SU-DHL-6 (cell line): ENCODE measurements at regions not wholly inside any gene's neighbourhood (a gene's known extent, or its start where the extent isn't known, plus 50 kb on each side); places are given as distances from the start of the nearest gene placed in this dataset.

Source experiments
- H2AFZ ChIP-seq: fragments of 200-600 bp; sonication (generic); 2 replicates; pipeline ENCODE4 v1.6.1; 2014; ENCODE audit warnings: low read depth, mild to moderate bottlenecking, moderate library complexity, mixed read lengths, antibody characterized with exemption, low read length; ENCODE audit not compliant: severe bottlenecking
- H3F3A ChIP-seq: fragments of 200-600 bp; shearing (Covaris generic); 2 replicates; pipeline ENCODE4 v1.6.0; 2016; ENCODE audit warnings: antibody characterized with exemption, mild to moderate bottlenecking; ENCODE audit not compliant: insufficient read depth
- H3K27ac ChIP-seq: fragments of 200-600 bp; sonication (generic); 2 replicates; pipeline ENCODE4 v1.5.1; 2016; ENCODE audit warnings: low read depth, mild to moderate bottlenecking, low read length, moderate library complexity, mixed read lengths
- H3K27me3 ChIP-seq: fragments of 200-600 bp; sonication (generic), shearing (Covaris generic); 2 replicates; pipeline ENCODE4 v1.6.0; 2014; ENCODE audit warnings: mild to moderate bottlenecking, low read length
- H3K36me3 ChIP-seq: fragments of 200-600 bp; sonication (generic); 2 replicates; pipeline ENCODE4 v1.6.1; 2014; ENCODE audit warnings: mild to moderate bottlenecking, low read length, mixed read lengths
- H3K4me2 ChIP-seq: fragments of 300-600, 200-600 bp; shearing (Covaris generic), sonication (generic); 2 replicates; pipeline ENCODE4 v1.6.0; 2014; ENCODE audit warnings: low read length, low read depth, mild to moderate bottlenecking; ENCODE audit not compliant: poor library complexity, severe bottlenecking
- H3K4me3 ChIP-seq: fragments of 200-600 bp; sonication (generic); 2 replicates; pipeline ENCODE4 v1.5.1; 2014; ENCODE audit warnings: antibody characterized with exemption, low read length, mild to moderate bottlenecking, mixed read lengths; ENCODE audit not compliant: insufficient read depth, poor library complexity, severe bottlenecking
- H3K79me2 ChIP-seq: fragments of 200-600 bp; sonication (generic); 2 replicates; pipeline ENCODE4 v1.6.1; 2014; ENCODE audit warnings: mild to moderate bottlenecking, low read length, moderate library complexity; ENCODE audit not compliant: insufficient read depth
- H3K9ac ChIP-seq: fragments of 200-600 bp; sonication (generic); 2 replicates; pipeline ENCODE4 v1.7.0; 2014; ENCODE audit warnings: mild to moderate bottlenecking, low read length
- H3K9me2 ChIP-seq: fragments of 200-600 bp; sonication (generic); replicated peaks from 2 replicates; pipeline ENCODE4 v1.6.1; 2014; ENCODE audit warnings: low read length; ENCODE audit not compliant: insufficient read depth
- H3K9me3 ChIP-seq: fragments of 200-600 bp; sonication (generic); 2 replicates; pipeline ENCODE4 v1.6.1; 2014; ENCODE audit warnings: low read length, mixed read lengths; ENCODE audit not compliant: insufficient read depth
- H4K20me1 ChIP-seq: fragments of 200-600 bp; sonication (generic); 2 replicates; pipeline ENCODE4 v1.6.1; 2014; ENCODE audit warnings: low read depth, mild to moderate bottlenecking, antibody characterized with exemption, low read length, moderate library complexity, mixed read lengths
- EZH2phosphoT487 ChIP-seq: fragments of 200-600 bp; sonication (generic), shearing (Covaris generic); conservative IDR thresholded peaks from 2 replicates; pipeline ENCODE4 v1.6.1; 2018; ENCODE audit warnings: mild to moderate bottlenecking, antibody characterized with exemption, low read length, moderate library complexity, mixed read lengths
- TF ChIP-seq, protein P1 (sequence below): fragments of 200-600 bp; sonication (generic); IDR thresholded peaks from one replicate; pipeline ENCODE4 v1.5.1; 2017; ENCODE audit warnings: antibody characterized with exemption, mild to moderate bottlenecking, low read length, moderate library complexity; ENCODE audit not compliant: insufficient read depth, poor library complexity, severe bottlenecking

DNA sequence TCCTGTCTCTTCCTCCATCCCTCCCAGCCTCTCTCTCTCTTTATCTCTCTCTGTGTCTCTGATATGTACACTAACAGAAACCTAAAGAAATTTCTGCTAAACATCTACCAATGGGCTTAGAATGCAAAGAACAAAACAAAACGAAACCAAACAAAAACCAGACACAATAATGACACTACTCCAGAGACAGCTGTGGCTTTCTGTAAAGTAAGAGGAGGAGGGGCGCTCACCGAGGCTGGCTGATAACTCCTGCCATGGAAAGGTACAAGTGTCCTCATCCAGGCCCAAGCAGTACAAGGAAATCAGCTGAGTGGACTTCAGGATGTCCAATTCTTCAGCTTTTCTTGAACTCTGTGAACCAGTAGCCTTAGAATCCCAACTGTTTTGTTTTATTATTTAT is 70.4 kb upstream of the FZD8 start:
- Histone ChIP-seq H3K9me3 (no peaks in the 10 kb centered on the region), H3K9ac (no peak overlapping the region), H3K79me2 (no peaks in the 10 kb centered on the region), H3K27me3 (no peaks in the 10 kb centered on the region), H2AFZ (no peak overlapping the region), H3K27ac (no peak overlapping the region), H3F3A (no peaks in the 10 kb centered on the region), H3K4me2 (no peak overlapping the region), H3K4me3 (no peak overlapping the region), H4K20me1 (no peaks in the 10 kb centered on the region), H3K36me3 (no peaks in the 10 kb centered on the region), H3K9me2 (no peaks in the 10 kb centered on the region)
- no peak for TF ChIP-seq EZH2phosphoT487
- TF ChIP-seq, protein P1, sequence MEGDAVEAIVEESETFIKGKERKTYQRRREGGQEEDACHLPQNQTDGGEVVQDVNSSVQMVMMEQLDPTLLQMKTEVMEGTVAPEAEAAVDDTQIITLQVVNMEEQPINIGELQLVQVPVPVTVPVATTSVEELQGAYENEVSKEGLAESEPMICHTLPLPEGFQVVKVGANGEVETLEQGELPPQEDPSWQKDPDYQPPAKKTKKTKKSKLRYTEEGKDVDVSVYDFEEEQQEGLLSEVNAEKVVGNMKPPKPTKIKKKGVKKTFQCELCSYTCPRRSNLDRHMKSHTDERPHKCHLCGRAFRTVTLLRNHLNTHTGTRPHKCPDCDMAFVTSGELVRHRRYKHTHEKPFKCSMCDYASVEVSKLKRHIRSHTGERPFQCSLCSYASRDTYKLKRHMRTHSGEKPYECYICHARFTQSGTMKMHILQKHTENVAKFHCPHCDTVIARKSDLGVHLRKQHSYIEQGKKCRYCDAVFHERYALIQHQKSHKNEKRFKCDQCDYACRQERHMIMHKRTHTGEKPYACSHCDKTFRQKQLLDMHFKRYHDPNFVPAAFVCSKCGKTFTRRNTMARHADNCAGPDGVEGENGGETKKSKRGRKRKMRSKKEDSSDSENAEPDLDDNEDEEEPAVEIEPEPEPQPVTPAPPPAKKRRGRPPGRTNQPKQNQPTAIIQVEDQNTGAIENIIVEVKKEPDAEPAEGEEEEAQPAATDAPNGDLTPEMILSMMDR = no peak

DNA sequence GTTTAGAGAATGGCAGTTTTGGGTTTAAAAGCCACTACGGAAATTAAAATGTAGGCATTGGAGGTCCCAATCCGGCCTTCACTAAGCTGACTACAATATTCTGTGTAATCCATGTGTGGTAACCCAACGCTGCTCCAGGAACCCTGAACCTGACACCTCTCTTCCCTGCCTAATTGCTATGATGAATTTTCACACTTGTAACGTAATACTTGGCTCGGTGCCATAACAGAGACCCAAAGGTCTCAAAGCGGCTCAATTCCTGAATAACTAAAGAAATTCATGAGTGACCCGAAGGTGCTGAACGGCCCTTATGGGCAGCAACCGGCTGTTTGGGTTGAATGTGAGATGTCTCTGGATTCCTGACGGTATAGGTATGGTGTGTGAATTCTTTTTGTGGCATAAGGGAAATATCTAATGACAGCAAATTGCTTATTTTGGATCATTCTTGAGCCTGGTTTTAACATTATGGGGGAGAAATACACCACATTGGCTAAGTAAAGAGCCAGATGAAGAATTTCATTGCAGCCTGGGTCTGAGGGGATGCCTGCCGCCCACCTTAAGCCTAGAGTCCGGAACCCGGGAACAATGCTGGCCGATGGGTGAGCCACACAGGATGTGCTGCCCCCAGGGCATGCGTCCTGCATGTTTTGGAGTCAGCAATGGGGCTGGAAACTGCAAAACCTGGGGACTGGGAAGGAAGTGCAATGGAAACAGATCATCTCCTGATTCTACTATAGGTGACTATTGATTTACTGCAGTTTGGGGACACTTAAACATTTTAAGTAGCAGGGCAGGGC is 69.7 kb upstream of the FZD8 start:
- H3K27ac ChIP-seq = no peak overlapping the region

DNA sequence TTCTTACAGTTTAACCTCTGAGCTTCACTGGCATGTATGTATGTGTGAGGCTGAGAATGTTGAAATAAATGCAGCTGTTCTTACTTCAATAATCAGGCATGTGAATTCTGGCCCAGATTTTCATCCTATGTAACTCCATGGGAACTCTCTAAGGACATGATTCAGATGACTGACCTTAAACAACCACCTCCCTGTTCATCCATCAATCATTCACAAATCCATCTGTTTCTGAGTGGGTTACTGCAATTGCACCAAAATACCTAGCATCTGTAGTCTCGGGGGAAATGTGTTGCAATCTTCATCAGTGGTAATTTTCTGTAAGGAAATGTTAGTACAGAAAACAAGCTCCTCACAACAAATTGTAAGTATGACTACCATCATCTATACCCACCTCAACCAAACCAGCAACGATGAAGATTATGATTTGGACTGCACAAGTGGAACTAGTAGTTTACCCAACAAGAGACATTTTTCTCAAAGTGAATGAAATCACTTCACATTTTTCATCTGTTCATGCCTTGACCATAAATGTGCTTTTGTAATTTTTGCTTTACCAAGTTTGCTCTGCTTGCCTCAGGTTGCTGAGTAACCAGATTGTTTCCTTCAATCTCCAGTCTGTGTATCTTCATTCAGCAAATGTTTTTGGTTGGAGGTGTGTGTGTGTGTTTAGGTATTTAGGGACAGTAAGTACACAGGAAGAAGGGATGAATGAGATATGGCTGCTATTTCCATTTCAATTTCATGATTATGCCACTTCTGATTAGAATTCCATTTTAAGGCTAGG is 65.7 kb upstream of the FZD8 start:
- H3K9ac ChIP-seq = no peak overlapping the region
- H3K4me3 ChIP-seq = no peak overlapping the region
- no peak overlapping the region for H2AFZ ChIP-seq
- no peak overlapping the region for H3K27ac ChIP-seq
- H3F3A ChIP-seq = no peaks in the 10 kb centered on the region
- no peaks in the 10 kb centered on the region for H3K36me3 ChIP-seq
- H3K27me3 ChIP-seq = no peaks in the 10 kb centered on the region
- H3K9me2 ChIP-seq = no peaks in the 10 kb centered on the region
- H3K9me3 ChIP-seq = no peaks in the 10 kb centered on the region
- no peaks in the 10 kb centered on the region for H3K79me2 ChIP-seq
- no peak overlapping the region for H3K4me2 ChIP-seq
- no peaks in the 10 kb centered on the region for H4K20me1 ChIP-seq
- no peak for TF ChIP-seq EZH2phosphoT487

More for the DNA sequence above, 69.7 kb upstream of the FZD8 start:
- Histone ChIP-seq H3K4me3 (no peak overlapping the region), H3K27me3 (no peaks in the 10 kb centered on the region), H3K9me2 (no peaks in the 10 kb centered on the region), H4K20me1 (no peaks in the 10 kb centered on the region), H3K4me2 (no peak overlapping the region), H3K36me3 (no peaks in the 10 kb centered on the region), H3K9ac (no peak overlapping the region), H3K9me3 (no peaks in the 10 kb centered on the region), H2AFZ (no peak overlapping the region), H3K79me2 (no peaks in the 10 kb centered on the region), H3F3A (no peaks in the 10 kb centered on the region)
- no peak for TF ChIP-seq EZH2phosphoT487
- TF ChIP-seq, protein P1 = no peak

DNA sequence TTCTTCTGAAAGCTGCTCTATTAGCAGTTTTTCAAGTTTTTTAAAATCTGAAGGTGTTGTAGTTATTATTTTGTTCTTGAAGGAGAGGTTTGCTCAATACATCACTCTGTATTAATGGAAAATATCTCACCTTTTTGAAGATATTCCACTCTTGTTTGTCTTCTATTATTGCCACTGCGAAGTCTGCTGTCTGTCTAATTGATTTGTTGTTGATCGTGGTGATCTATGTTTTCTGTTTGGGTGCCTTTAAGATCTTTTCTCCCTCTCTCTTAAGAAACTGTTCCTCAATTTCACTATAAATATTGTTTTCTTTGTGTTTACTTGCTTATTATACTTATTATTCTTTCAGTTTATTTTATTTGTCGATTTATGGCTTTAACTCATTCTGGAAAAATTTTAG is 64.9 kb upstream of the FZD8 start:
- TF ChIP-seq, protein P1 = no peak
- TF ChIP-seq EZH2phosphoT487 = no peak
- H3K9me3 ChIP-seq = no peaks in the 10 kb centered on the region

More for the DNA sequence above, 64.9 kb upstream of the FZD8 start:
- Histone ChIP-seq H3K9me2 (no peaks in the 10 kb centered on the region), H3K79me2 (no peaks in the 10 kb centered on the region), H3K4me3 (no peak overlapping the region), H3F3A (no peaks in the 10 kb centered on the region), H4K20me1 (no peaks in the 10 kb centered on the region), H3K27ac (no peak overlapping the region), H3K36me3 (no peaks in the 10 kb centered on the region), H3K9ac (no peak overlapping the region), H2AFZ (no peak overlapping the region), H3K27me3 (no peaks in the 10 kb centered on the region), H3K4me2 (no peak overlapping the region)
